Psoas muscle (tissue), 7 donors: ENCODE measurements at regions not wholly inside any gene's neighbourhood (a gene's known extent, or its start where the extent isn't known, plus 50 kb on each side); places are given as distances from the start of the nearest gene placed in this dataset.

Experiments
- ATAC-seq, 4 donors: fragments of 200-7000 bp; cut with Tn5 transposase; one replicate each; pipeline ENCODE4 v1.9.1; 2020; ENCODE audit warnings: moderate library complexity in 3 of 4, mild to moderate bottlenecking in 2 of 4
- DNase-seq, 2 donors: peaks; one replicate each; pipeline ENCODE4 v3.0.0-alpha.2; 2020
- H3K27ac ChIP-seq: fragments of 200-600 bp; one replicate; pipeline ENCODE4 v1.8.0; 2022
- H3K27me3 ChIP-seq, 3 donors: fragments of 200-600 bp in 1 of 3; one replicate each; pipeline versions ENCODE4 v1.6.1 to v1.8.0; 2013 to 2022; ENCODE audit warnings: low read length in 2 of 3, mild to moderate bottlenecking in 2 of 3, moderate library complexity in 1 of 3; ENCODE audit not compliant: insufficient read depth in 3 of 3
- H3K36me3 ChIP-seq, 2 donors: fragments of 200-600 bp in 1 of 2; one replicate each; pipeline versions ENCODE4 v1.6.1 to v1.8.0; 2013 to 2022; ENCODE audit warnings: low read depth in 1 of 2, mild to moderate bottlenecking in 1 of 2, moderate library complexity in 1 of 2; ENCODE audit not compliant: insufficient read depth in 1 of 2
- H3K4me1 ChIP-seq: fragments of 200-600 bp; one replicate; pipeline ENCODE4 v1.8.0; 2022
- H3K4me3 ChIP-seq: fragments of 200-600 bp; one replicate; pipeline ENCODE4 v1.8.0; 2022; ENCODE audit warnings: mild to moderate bottlenecking
- H3K9me3 ChIP-seq: fragments of 200-600 bp; one replicate; pipeline ENCODE4 v1.8.0; 2022
- WGBS, 3 donors: extraction: QIAGEN DNeasy Blood & Tissue Kit; methylation state at CpG; one replicate each; pipeline versions ENCODE4 v1.1.6 to v1.1.7; 2013; 5-methylcytosine and 5-hydroxymethylcytosine counted together
- intact Hi-C, 2 donors: fragments of 100-400 bp; cut with DNase I; formaldehyde crosslinking; loops; one replicate each; pipeline versions ENCODE4 v1.11.0 to v1.14.2; 2022
- TF ChIP-seq, protein P1 (sequence below): fragments of 200-600 bp; IDR thresholded peaks from one replicate; pipeline ENCODE4 v1.8.0; 2022; ENCODE audit warnings: antibody characterized with exemption
- donor health status: healthy with polysubstance abuse.
- donor health status: DM: no; HTN: no; CAD: no; lungs with moderate emphysema.
- donor health status: Bipolar disorder and iron deficiency.
- donor health status: healthy.
- donor health status: DM: yes; HTN: yes; CAD: no.
- donor health status: DM: no; HTN: no; CAD: no.
- donor health status: DM: yes; HTN: yes; CAD: no.

DNA sequence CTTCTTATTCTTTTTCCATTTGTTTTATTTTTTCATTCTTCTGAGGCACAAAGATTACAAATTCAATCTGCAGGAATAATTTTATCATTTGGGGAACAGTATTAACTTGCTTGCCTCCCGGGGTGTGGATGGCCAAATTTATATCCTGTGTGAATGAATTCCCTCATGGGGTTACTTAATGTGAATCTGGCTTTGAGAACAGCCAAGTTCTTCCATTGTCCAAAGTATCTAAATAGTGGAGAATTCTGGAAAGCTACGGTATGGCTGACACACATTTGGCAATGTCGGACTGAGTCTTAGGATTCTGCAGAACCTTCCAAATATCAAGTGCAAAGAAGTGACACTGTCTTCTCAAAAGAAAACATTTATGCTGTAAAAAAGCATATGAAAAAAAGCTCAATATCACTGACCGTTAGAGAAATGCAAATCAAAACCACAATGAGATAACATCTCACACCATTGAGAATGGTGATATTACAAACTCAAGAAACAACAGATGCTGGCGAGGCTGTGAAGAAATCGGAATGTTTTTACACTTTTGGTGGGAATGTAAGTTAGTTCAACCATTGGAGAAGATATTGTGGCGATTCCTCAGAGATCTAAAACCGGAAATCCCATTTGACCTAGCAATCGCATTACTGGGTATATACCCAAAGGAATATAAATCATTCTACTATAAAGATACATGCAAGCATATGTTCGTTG is 620.2 kb downstream of the EFNB2 start:
- no peak overlapping the region for H3K4me3 ChIP-seq
- no peaks in the 10 kb centered on the region for H3K27me3 ChIP-seq
- H3K9me3 ChIP-seq = no peaks in the 10 kb centered on the region
- TF ChIP-seq, protein P1, sequence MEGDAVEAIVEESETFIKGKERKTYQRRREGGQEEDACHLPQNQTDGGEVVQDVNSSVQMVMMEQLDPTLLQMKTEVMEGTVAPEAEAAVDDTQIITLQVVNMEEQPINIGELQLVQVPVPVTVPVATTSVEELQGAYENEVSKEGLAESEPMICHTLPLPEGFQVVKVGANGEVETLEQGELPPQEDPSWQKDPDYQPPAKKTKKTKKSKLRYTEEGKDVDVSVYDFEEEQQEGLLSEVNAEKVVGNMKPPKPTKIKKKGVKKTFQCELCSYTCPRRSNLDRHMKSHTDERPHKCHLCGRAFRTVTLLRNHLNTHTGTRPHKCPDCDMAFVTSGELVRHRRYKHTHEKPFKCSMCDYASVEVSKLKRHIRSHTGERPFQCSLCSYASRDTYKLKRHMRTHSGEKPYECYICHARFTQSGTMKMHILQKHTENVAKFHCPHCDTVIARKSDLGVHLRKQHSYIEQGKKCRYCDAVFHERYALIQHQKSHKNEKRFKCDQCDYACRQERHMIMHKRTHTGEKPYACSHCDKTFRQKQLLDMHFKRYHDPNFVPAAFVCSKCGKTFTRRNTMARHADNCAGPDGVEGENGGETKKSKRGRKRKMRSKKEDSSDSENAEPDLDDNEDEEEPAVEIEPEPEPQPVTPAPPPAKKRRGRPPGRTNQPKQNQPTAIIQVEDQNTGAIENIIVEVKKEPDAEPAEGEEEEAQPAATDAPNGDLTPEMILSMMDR = no peak
- DNase-seq (no peak), ATAC-seq (no peak)
- no peaks in the 10 kb centered on the region for H3K36me3 ChIP-seq
- H3K4me1 ChIP-seq = no peaks in the 10 kb centered on the region
- H3K27ac ChIP-seq = no peak overlapping the region
- 56 to 62% (median 58%) methylated on average over 10 of the region's 10 CpGs for WGBS, 3 donors
- intact Hi-C loops = no loop called here

DNA sequence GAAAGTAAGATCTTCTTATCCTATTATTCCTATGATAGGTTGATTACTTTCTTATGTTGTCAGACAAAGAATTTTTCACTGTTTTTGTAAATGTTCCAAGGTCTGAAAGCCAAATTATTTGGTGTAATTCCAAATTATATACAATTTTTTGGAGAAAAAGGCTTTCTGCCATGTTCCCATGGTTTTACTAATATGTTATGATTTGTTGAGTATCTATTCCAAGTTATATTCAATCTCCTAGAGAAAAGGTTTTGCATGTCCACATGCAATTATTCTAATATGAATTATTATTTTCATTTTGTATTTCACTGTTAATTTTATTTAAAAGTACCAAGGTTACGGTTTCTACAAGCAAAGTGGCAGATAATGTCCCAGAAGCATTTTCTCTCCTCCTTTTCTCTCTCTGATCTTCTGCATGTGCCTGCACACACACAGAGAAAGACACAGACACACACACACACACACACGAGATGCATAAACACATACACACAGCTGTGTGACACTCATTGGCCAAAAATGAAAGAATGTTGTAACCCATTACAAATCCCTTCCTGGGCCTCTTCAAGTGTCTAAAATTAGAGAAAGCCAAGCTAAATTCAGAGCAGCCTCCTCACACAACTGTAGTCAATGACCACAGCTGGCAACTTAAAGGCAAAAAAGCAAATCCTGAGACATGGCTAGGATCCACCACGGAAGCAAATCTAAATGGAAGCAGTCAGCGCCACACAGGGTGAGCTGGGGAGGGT is 621.0 kb downstream of the EFNB2 start:
- no peak overlapping the region for H3K27ac ChIP-seq

DNA sequence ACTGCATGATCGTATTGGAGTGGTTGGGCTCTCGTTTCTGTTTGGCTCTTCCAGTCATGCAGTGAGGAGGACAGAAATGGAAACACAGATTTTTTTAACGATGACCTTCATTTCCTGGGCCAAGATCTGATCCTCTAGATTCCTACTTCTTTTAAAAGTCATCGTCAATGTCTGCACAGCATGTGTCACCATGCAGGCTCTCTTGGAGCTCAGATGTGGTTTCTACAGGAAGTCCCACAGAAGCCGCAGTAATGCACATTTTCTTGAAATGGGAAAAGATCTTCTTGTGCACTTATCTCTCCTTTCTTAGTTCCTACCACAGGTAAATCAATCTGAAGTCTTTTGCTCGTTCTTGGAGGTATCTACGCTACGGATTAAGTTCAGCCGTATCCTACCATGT is 626.9 kb downstream of the EFNB2 start:
- no peaks in the 10 kb centered on the region for H3K36me3 ChIP-seq
- no peak for DNase-seq
- H3K4me1 ChIP-seq = no peaks in the 10 kb centered on the region
- TF ChIP-seq, protein P1 = no peak
- WGBS, 3 donors = 70 to 81% (median 70%) methylated on average over 9 of the region's 9 CpGs
- no peaks in the 10 kb centered on the region for H3K9me3 ChIP-seq
- intact Hi-C loops = no loop called here
- no peak for ATAC-seq
- no peaks in the 10 kb centered on the region for H3K27me3 ChIP-seq
- no peak overlapping the region for H3K27ac ChIP-seq
- no peak overlapping the region for H3K4me3 ChIP-seq

More for the DNA sequence above, 621.0 kb downstream of the EFNB2 start:
- Histone ChIP-seq H3K4me3 (no peak overlapping the region), H3K27me3 (no peaks in the 10 kb centered on the region), H3K36me3 (no peaks in the 10 kb centered on the region), H3K9me3 (no peaks in the 10 kb centered on the region), H3K4me1 (no peaks in the 10 kb centered on the region)
- TF ChIP-seq, protein P1 = no peak
- 21 to 27% (median 23%) methylated on average over 4 of the region's 4 CpGs for WGBS, 3 donors
- ATAC-seq (no peak), DNase-seq (no peak)
- intact Hi-C loops = no loop called here

DNA sequence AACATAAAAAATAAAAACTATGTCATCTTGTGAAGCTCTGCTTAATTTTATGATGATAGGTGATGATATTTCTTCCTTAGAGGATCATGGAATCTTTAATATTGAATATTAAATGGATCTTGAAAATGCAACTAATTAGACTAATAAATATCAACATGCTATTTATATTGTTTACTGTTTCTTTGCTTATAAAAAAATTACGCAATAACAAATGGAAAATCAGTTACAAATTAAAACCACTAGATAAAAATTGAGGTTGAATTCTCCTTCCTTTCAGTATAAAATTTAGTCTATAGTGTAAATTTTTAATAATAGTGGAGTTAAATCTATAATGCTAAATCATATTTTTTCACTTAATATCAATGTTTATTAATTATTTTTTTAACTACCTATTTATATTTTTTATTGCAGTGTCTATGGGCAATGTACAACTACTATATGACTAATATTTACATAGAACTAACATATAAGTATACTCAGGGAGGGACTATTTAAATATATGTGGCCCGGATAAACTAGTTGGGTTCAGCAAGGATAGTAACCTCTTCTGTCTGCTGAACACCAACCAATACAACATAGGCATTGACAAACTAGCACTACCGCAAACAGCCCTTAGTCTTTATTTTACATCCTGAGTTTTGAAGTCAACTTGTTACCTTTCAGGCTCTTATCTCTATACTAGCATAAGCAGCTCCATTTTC is 628.0 kb downstream of the EFNB2 start:
- no peaks in the 10 kb centered on the region for H3K4me1 ChIP-seq
- intact Hi-C loops = no loop called here
- no peaks in the 10 kb centered on the region for H3K9me3 ChIP-seq
- no peak overlapping the region for H3K27ac ChIP-seq
- WGBS, 3 donors = 95 to 98% (median 98%) methylated on average over 3 of the region's 3 CpGs
- TF ChIP-seq, protein P1 = no peak
- ATAC-seq (no peak), DNase-seq (no peak)
- no peak overlapping the region for H3K4me3 ChIP-seq
- H3K27me3 ChIP-seq = no peaks in the 10 kb centered on the region
- no peaks in the 10 kb centered on the region for H3K36me3 ChIP-seq
